Gastrocnemius medialis (tissue), 4 donors: ENCODE measurements at regions not wholly inside any gene's neighbourhood (a gene's known extent, or its start where the extent isn't known, plus 50 kb on each side); places are given as distances from the start of the nearest gene placed in this dataset.

Source experiments
- POLR2A ChIP-seq, 2 donors: fragments of 450-650 bp; IDR thresholded peaks; one replicate each; pipeline ENCODE4 v1.6.1; 2017; ENCODE audit warnings: antibody characterized with exemption in 2 of 2, mild to moderate bottlenecking in 2 of 2, moderate library complexity in 2 of 2
- TF ChIP-seq, protein P1 (sequence below), 5 experiments: fragments of 450-650 bp in 3 of 5; fragments of 200-600 bp in 2 of 5; sonication (generic) in 2 of 5; IDR thresholded peaks in 4 of 5; conservative IDR thresholded peaks in 1 of 5; 1 replicate in 4 of 5; 2 replicates in 1 of 5; pipeline ENCODE4 v1.5.1; 2016 to 2019; ENCODE audit warnings: antibody characterized with exemption in 5 of 5, mild to moderate bottlenecking in 3 of 5, moderate library complexity in 3 of 5

- TF ChIP-seq, protein P1, sequence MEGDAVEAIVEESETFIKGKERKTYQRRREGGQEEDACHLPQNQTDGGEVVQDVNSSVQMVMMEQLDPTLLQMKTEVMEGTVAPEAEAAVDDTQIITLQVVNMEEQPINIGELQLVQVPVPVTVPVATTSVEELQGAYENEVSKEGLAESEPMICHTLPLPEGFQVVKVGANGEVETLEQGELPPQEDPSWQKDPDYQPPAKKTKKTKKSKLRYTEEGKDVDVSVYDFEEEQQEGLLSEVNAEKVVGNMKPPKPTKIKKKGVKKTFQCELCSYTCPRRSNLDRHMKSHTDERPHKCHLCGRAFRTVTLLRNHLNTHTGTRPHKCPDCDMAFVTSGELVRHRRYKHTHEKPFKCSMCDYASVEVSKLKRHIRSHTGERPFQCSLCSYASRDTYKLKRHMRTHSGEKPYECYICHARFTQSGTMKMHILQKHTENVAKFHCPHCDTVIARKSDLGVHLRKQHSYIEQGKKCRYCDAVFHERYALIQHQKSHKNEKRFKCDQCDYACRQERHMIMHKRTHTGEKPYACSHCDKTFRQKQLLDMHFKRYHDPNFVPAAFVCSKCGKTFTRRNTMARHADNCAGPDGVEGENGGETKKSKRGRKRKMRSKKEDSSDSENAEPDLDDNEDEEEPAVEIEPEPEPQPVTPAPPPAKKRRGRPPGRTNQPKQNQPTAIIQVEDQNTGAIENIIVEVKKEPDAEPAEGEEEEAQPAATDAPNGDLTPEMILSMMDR (IDR thresholded peaks at IDR 0.05 in 4 of 5, conservative IDR thresholded peaks at IDR 0.05 in 1 of 5), result no peak
- no peak for TF ChIP-seq POLR2A (IDR thresholded peaks at IDR 0.05)
Observed at GRCh38 chr18:4847056-4847455, 350.0 kb downstream of the AKAIN1 start.
